ENCODE measurements at regions not wholly inside any gene's neighbourhood (a gene's known extent, or its start where the extent isn't known, plus 50 kb on each side); places are given as distances from the start of the nearest gene placed in this dataset.
"Not testable (repeated sequence)": the region's sequence is repeated elsewhere in the genome, so short reads cannot be mapped to it uniquely, and the experiment has no call there.

GRCh38 chr11:96560727-96561126, 170.9 kb downstream of the JRKL start:
- H3K27me3 ChIP-seq (ENCODE audit: control insufficient read depth in 3 of 3, insufficient read depth in 3 of 3, low read length in 3 of 3); FAIRE-seq; H3K36me3 ChIP-seq (ENCODE audit: control insufficient read depth in 3 of 3, insufficient read depth in 2 of 3, low read depth in 1 of 3, low read length in 3 of 3); DNase-seq; H3K4me1 ChIP-seq (ENCODE audit: control insufficient read depth in 3 of 3, insufficient read depth in 2 of 3, low read depth in 1 of 3, low read length in 2 of 3); H3K27ac ChIP-seq (ENCODE audit: low read depth in 1 of 3, low read length in 2 of 3); H3K9me3 ChIP-seq (ENCODE audit: control insufficient read depth in 2 of 2, insufficient read depth in 1 of 2, low read depth in 1 of 2, low read length in 1 of 2); H3K4me3 ChIP-seq (ENCODE audit: low read depth in 1 of 3, low read length in 3 of 3): not testable (repeated sequence)
- WGBS, 3 donors = 91 to 94% (median 92%) methylated on average over 3 of the region's 3 CpGs

GRCh38 chr11:96567176-96567575, 177.4 kb downstream of the JRKL start:
- 55 to 67% (median 55%) methylated on average over 4 of the region's 4 CpGs for WGBS, 3 donors
- FAIRE-seq (no peak), DNase-seq (peak in 1 of 2 donors; percentile 13)
- no peaks in the 10 kb centered on the region for H3K36me3 ChIP-seq (ENCODE audit: control insufficient read depth in 3 of 3, insufficient read depth in 2 of 3, low read depth in 1 of 3, low read length in 3 of 3)
- H3K4me1 ChIP-seq (ENCODE audit: control insufficient read depth in 3 of 3, insufficient read depth in 2 of 3, low read depth in 1 of 3, low read length in 2 of 3) = no peaks in the 10 kb centered on the region
- no peak overlapping the region for H3K4me3 ChIP-seq (ENCODE audit: low read depth in 1 of 3, low read length in 3 of 3)
- H3K27ac ChIP-seq (ENCODE audit: low read depth in 1 of 3, low read length in 2 of 3) = no peak overlapping the region
- no peaks in the 10 kb centered on the region for H3K9me3 ChIP-seq (ENCODE audit: control insufficient read depth in 2 of 2, insufficient read depth in 1 of 2, low read depth in 1 of 2, low read length in 1 of 2)
- no peaks in the 10 kb centered on the region for H3K27me3 ChIP-seq (ENCODE audit: control insufficient read depth in 3 of 3, insufficient read depth in 3 of 3, low read length in 3 of 3)

DNA sequence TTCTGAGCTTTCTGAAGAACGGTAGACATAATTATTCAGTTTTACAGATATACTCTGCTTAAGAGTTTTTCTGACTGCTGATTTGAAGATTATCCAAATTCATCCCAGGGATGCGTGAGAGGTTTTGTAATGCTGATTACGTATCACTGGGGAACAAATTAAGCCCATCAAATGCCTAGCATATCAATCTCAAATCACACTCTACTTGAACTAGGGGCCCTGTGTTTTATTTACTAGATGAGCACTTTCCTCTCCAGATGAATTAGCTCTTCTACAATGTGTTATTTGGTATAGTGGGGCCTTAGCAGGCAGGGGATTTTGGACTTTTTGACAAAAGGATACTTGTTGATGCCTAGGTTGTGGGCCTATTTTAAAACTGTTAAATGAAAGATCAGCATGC, 177.9 kb downstream of the JRKL start:
- FAIRE-seq = no peak
- no peaks in the 10 kb centered on the region for H3K36me3 ChIP-seq (ENCODE audit: control insufficient read depth in 3 of 3, insufficient read depth in 2 of 3, low read depth in 1 of 3, low read length in 3 of 3)
- H3K27ac ChIP-seq (ENCODE audit: low read depth in 1 of 3, low read length in 2 of 3) = no peak overlapping the region
- no peaks in the 10 kb centered on the region for H3K27me3 ChIP-seq (ENCODE audit: control insufficient read depth in 3 of 3, insufficient read depth in 3 of 3, low read length in 3 of 3)
- no peak for DNase-seq
- H3K4me1 ChIP-seq (ENCODE audit: control insufficient read depth in 3 of 3, insufficient read depth in 2 of 3, low read depth in 1 of 3, low read length in 2 of 3) = no peaks in the 10 kb centered on the region
- 38 to 44% (median 42%) methylated on average over 3 of the region's 3 CpGs for WGBS, 3 donors
- H3K4me3 ChIP-seq (ENCODE audit: low read depth in 1 of 3, low read length in 3 of 3) = no peak overlapping the region
- no peaks in the 10 kb centered on the region for H3K9me3 ChIP-seq (ENCODE audit: control insufficient read depth in 2 of 2, insufficient read depth in 1 of 2, low read depth in 1 of 2, low read length in 1 of 2)

GRCh38 chr11:96576383-96576782, 186.6 kb downstream of the JRKL start:
- WGBS, 3 donors = 61 to 95% (median 88%) methylated on average over 2 of the region's 2 CpGs
- Histone ChIP-seq H3K27me3 (ENCODE audit: control insufficient read depth in 3 of 3, insufficient read depth in 3 of 3, low read length in 3 of 3) (no peaks in the 10 kb centered on the region), H3K4me1 (ENCODE audit: control insufficient read depth in 3 of 3, insufficient read depth in 2 of 3, low read depth in 1 of 3, low read length in 2 of 3) (no peaks in the 10 kb centered on the region), H3K36me3 (ENCODE audit: control insufficient read depth in 3 of 3, insufficient read depth in 2 of 3, low read depth in 1 of 3, low read length in 3 of 3) (no peaks in the 10 kb centered on the region), H3K9me3 (ENCODE audit: control insufficient read depth in 2 of 2, insufficient read depth in 1 of 2, low read depth in 1 of 2, low read length in 1 of 2) (no peaks in the 10 kb centered on the region), H3K4me3 (ENCODE audit: low read depth in 1 of 3, low read length in 3 of 3) (no peak overlapping the region), H3K27ac (ENCODE audit: low read depth in 1 of 3, low read length in 2 of 3) (no peak overlapping the region)
- no peak for DNase-seq
- FAIRE-seq = no peak

DNA sequence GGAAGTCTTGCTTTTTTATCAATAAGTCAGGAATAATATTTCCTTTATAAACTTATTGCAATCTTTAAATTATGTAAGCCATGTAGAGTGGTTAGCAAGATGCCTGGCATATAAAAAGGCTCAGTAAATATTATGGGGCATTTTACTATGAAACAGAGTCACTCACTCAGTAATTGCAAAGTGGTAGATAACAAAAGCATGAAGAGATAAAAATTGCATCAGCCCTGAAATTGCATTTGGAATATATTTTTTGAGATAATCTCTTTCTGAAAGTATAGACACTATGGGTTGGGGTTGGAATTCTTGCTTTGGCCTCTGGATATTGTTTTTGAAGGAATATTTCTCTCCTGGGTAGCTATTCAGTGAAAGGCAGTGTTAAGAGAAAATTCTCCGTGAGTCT, 188.6 kb downstream of the JRKL start:
- WGBS, 3 donors = 81 to 94% (median 91%) methylated on average over 1 of the region's 1 CpG
- FAIRE-seq = no peak

GRCh38 chr11:96579656-96580055, 189.8 kb downstream of the JRKL start:
- H3K27me3 ChIP-seq (ENCODE audit: control insufficient read depth in 3 of 3, insufficient read depth in 3 of 3, low read length in 3 of 3) = no peaks in the 10 kb centered on the region

More for the DNA sequence above, 188.6 kb downstream of the JRKL start:
- Histone ChIP-seq H3K36me3 (ENCODE audit: control insufficient read depth in 3 of 3, insufficient read depth in 2 of 3, low read depth in 1 of 3, low read length in 3 of 3) (no peaks in the 10 kb centered on the region), H3K4me1 (ENCODE audit: control insufficient read depth in 3 of 3, insufficient read depth in 2 of 3, low read depth in 1 of 3, low read length in 2 of 3) (no peaks in the 10 kb centered on the region), H3K27ac (ENCODE audit: low read depth in 1 of 3, low read length in 2 of 3) (no peak overlapping the region), H3K4me3 (ENCODE audit: low read depth in 1 of 3, low read length in 3 of 3) (no peak overlapping the region), H3K9me3 (ENCODE audit: control insufficient read depth in 2 of 2, insufficient read depth in 1 of 2, low read depth in 1 of 2, low read length in 1 of 2) (no peaks in the 10 kb centered on the region), H3K27me3 (ENCODE audit: control insufficient read depth in 3 of 3, insufficient read depth in 3 of 3, low read length in 3 of 3) (no peaks in the 10 kb centered on the region)
- no peak for DNase-seq

DNA sequence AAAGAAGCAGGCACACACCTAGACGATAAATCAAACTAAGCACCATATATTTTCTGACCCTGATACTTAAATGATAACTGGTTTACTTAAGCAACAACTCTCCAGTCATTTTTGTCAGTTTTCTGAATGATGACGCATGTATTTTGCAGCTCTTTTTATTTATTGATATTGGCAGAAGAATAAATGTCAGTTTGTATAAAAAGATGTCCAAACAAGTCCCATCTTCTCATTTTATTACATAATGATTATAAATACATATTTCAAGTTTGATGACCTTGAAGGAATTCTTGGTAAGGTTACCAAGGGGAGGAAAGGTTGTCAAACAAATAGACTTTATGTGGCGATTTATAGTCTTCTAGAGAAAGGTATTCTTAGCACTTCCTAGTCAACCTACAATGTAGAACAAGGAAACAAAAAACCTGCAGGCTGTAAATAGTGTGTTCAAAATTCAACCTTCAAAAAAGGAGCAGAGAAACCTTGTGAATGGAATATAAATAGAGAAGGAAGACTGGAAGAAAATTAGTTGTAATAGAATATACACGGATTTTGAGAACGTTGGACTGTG, 190.7 kb downstream of the JRKL start:
- H3K4me1 ChIP-seq (ENCODE audit: control insufficient read depth in 3 of 3, insufficient read depth in 2 of 3, low read depth in 1 of 3, low read length in 2 of 3) = no peaks in the 10 kb centered on the region
- no peak for FAIRE-seq
- 58 to 78% (median 72%) methylated on average over 5 of the region's 5 CpGs for WGBS, 3 donors

More at GRCh38 chr11:96579656-96580055, 189.8 kb downstream of the JRKL start:
- no peak for DNase-seq
- Histone ChIP-seq H3K9me3 (ENCODE audit: control insufficient read depth in 2 of 2, insufficient read depth in 1 of 2, low read depth in 1 of 2, low read length in 1 of 2) (no peaks in the 10 kb centered on the region), H3K4me3 (ENCODE audit: low read depth in 1 of 3, low read length in 3 of 3) (no peak overlapping the region), H3K36me3 (ENCODE audit: control insufficient read depth in 3 of 3, insufficient read depth in 2 of 3, low read depth in 1 of 3, low read length in 3 of 3) (no peaks in the 10 kb centered on the region), H3K4me1 (ENCODE audit: control insufficient read depth in 3 of 3, insufficient read depth in 2 of 3, low read depth in 1 of 3, low read length in 2 of 3) (no peaks in the 10 kb centered on the region), H3K27ac (ENCODE audit: low read depth in 1 of 3, low read length in 2 of 3) (no peak overlapping the region)
- FAIRE-seq = no peak

GRCh38 chr11:96585944-96586880, 196.4 kb downstream of the JRKL start:
- not testable (repeated sequence) for H3K36me3 ChIP-seq (ENCODE audit: control insufficient read depth in 3 of 3, insufficient read depth in 2 of 3, low read depth in 1 of 3, low read length in 3 of 3); H3K27ac ChIP-seq (ENCODE audit: low read depth in 1 of 3, low read length in 2 of 3); DNase-seq; H3K9me3 ChIP-seq (ENCODE audit: control insufficient read depth in 2 of 2, insufficient read depth in 1 of 2, low read depth in 1 of 2, low read length in 1 of 2); H3K4me3 ChIP-seq (ENCODE audit: low read depth in 1 of 3, low read length in 3 of 3); H3K27me3 ChIP-seq (ENCODE audit: control insufficient read depth in 3 of 3, insufficient read depth in 3 of 3, low read length in 3 of 3); H3K4me1 ChIP-seq (ENCODE audit: control insufficient read depth in 3 of 3, insufficient read depth in 2 of 3, low read depth in 1 of 3, low read length in 2 of 3); FAIRE-seq
- WGBS, 3 donors = 23 to 40% (median 32%) methylated on average over 2 of the region's 2 CpGs

More for the DNA sequence above, 190.7 kb downstream of the JRKL start:
- DNase-seq = no peak
- Histone ChIP-seq H3K27me3 (ENCODE audit: control insufficient read depth in 3 of 3, insufficient read depth in 3 of 3, low read length in 3 of 3) (no peaks in the 10 kb centered on the region), H3K27ac (ENCODE audit: low read depth in 1 of 3, low read length in 2 of 3) (no peak overlapping the region), H3K36me3 (ENCODE audit: control insufficient read depth in 3 of 3, insufficient read depth in 2 of 3, low read depth in 1 of 3, low read length in 3 of 3) (no peaks in the 10 kb centered on the region), H3K9me3 (ENCODE audit: control insufficient read depth in 2 of 2, insufficient read depth in 1 of 2, low read depth in 1 of 2, low read length in 1 of 2) (no peaks in the 10 kb centered on the region), H3K4me3 (ENCODE audit: low read depth in 1 of 3, low read length in 3 of 3) (no peak overlapping the region)
